T-helper 1 cell treated with Interleukin-12 subunit alpha and Interleukin-12 subunit beta and Interleukin-4 antibody, amounts not matched to agents 30 μg/mL and 1 μg/mL, for 36 hours (primary cell): ENCODE measurements at regions not wholly inside any gene's neighbourhood (a gene's known extent, or its start where the extent isn't known, plus 50 kb on each side); places are given as distances from the start of the nearest gene placed in this dataset.

Experiments
- H3K27ac Mint-ChIP-seq: one replicate; pipeline ENCODE4 v1.8.0; 2021; ENCODE audit warnings: mild to moderate bottlenecking, mixed read lengths
- H3K27me3 Mint-ChIP-seq: one replicate; pipeline ENCODE4 v1.8.0; 2021; ENCODE audit warnings: low read depth, mixed read lengths
- H3K36me3 Mint-ChIP-seq: one replicate; pipeline ENCODE4 v1.8.0; 2021; ENCODE audit warnings: low read depth, mixed read lengths
- H3K4me1 Mint-ChIP-seq: one replicate; pipeline ENCODE4 v1.8.0; 2021; ENCODE audit warnings: low read depth, mixed read lengths
- H3K4me3 Mint-ChIP-seq: one replicate; pipeline ENCODE4 v1.8.0; 2021; ENCODE audit warnings: mild to moderate bottlenecking, moderate library complexity, mixed read lengths
- H3K9me3 Mint-ChIP-seq: one replicate; pipeline ENCODE4 v1.8.0; 2021; ENCODE audit warnings: mixed read lengths

GRCh38 chr7:153012203-153012602 is 252.7 kb downstream of the ACTR3B start:
- Mint-ChIP-seq H3K27ac (no peak overlapping the region), H3K27me3 (no peaks in the 10 kb centered on the region), H3K9me3 (no peaks in the 10 kb centered on the region)

GRCh38 chr7:153017223-153017622 is 257.7 kb downstream of the ACTR3B start:
- no peaks in the 10 kb centered on the region for H3K9me3 Mint-ChIP-seq

More at GRCh38 chr7:153012203-153012602, 252.7 kb downstream of the ACTR3B start:
- Mint-ChIP-seq H3K4me3 (no peak overlapping the region), H3K36me3 (no peaks in the 10 kb centered on the region), H3K4me1 (no peaks in the 10 kb centered on the region)

GRCh38 chr7:153021542-153021941 is 262.0 kb downstream of the ACTR3B start:
- H3K36me3 Mint-ChIP-seq: no peaks in the 10 kb centered on the region
- no peak overlapping the region for H3K4me3 Mint-ChIP-seq
- no peaks in the 10 kb centered on the region for H3K27me3 Mint-ChIP-seq
- H3K4me1 Mint-ChIP-seq: no peaks in the 10 kb centered on the region
- H3K9me3 Mint-ChIP-seq: no peaks in the 10 kb centered on the region
- H3K27ac Mint-ChIP-seq: no peak overlapping the region

More at GRCh38 chr7:153017223-153017622, 257.7 kb downstream of the ACTR3B start:
- no peaks in the 10 kb centered on the region for H3K36me3 Mint-ChIP-seq
- H3K27ac Mint-ChIP-seq: no peak overlapping the region
- H3K4me3 Mint-ChIP-seq: no peak overlapping the region
- H3K27me3 Mint-ChIP-seq: no peaks in the 10 kb centered on the region
- no peaks in the 10 kb centered on the region for H3K4me1 Mint-ChIP-seq

- no peak overlapping the region for H3K27ac Mint-ChIP-seq
- H3K27me3 Mint-ChIP-seq: no peaks in the 10 kb centered on the region
- no peaks in the 10 kb centered on the region for H3K4me1 Mint-ChIP-seq
- no peaks in the 10 kb centered on the region for H3K9me3 Mint-ChIP-seq
- H3K36me3 Mint-ChIP-seq: no peaks in the 10 kb centered on the region
- no peak overlapping the region for H3K4me3 Mint-ChIP-seq
Observed at GRCh38 chr7:153022475-153023193, 263.1 kb downstream of the ACTR3B start.

GRCh38 chr7:153023194-153023592 is 263.6 kb downstream of the ACTR3B start:
- Mint-ChIP-seq H3K27ac (no peak overlapping the region), H3K36me3 (no peaks in the 10 kb centered on the region), H3K4me3 (no peak overlapping the region), H3K27me3 (no peaks in the 10 kb centered on the region), H3K4me1 (no peaks in the 10 kb centered on the region), H3K9me3 (no peaks in the 10 kb centered on the region)

- H3K9me3 Mint-ChIP-seq: no peaks in the 10 kb centered on the region
Observed at GRCh38 chr7:153027210-153027609, 267.7 kb downstream of the ACTR3B start.

GRCh38 chr7:153027904-153028303 is 268.4 kb downstream of the ACTR3B start:
- Mint-ChIP-seq H3K4me3 (no peak overlapping the region), H3K9me3 (no peaks in the 10 kb centered on the region), H3K36me3 (no peaks in the 10 kb centered on the region), H3K27me3 (no peaks in the 10 kb centered on the region), H3K27ac (no peak overlapping the region), H3K4me1 (peaks cover 3% of the 10 kb centered on the region)

More at GRCh38 chr7:153027210-153027609, 267.7 kb downstream of the ACTR3B start:
- Mint-ChIP-seq H3K4me3 (no peak overlapping the region), H3K27me3 (no peaks in the 10 kb centered on the region), H3K27ac (no peak overlapping the region), H3K36me3 (no peaks in the 10 kb centered on the region), H3K4me1 (peaks cover 3% of the 10 kb centered on the region)

- no peak overlapping the region for H3K4me3 Mint-ChIP-seq
- H3K4me1 Mint-ChIP-seq: peaks cover 3% of the 10 kb centered on the region
- no peak overlapping the region for H3K27ac Mint-ChIP-seq
- H3K36me3 Mint-ChIP-seq: no peaks in the 10 kb centered on the region
- H3K27me3 Mint-ChIP-seq: no peaks in the 10 kb centered on the region
- H3K9me3 Mint-ChIP-seq: no peaks in the 10 kb centered on the region
Observed at GRCh38 chr7:153030976-153031375, 271.4 kb downstream of the ACTR3B start.

- Mint-ChIP-seq H3K27me3 (no peaks in the 10 kb centered on the region), H3K36me3 (no peaks in the 10 kb centered on the region), H3K4me3 (no peak overlapping the region), H3K27ac (no peak overlapping the region), H3K9me3 (no peaks in the 10 kb centered on the region), H3K4me1 (no peaks in the 10 kb centered on the region)
Observed at GRCh38 chr7:153034791-153035190, 275.2 kb downstream of the ACTR3B start.

GRCh38 chr7:153036396-153037063 is 277.0 kb downstream of the ACTR3B start:
- H3K4me1 Mint-ChIP-seq: no peaks in the 10 kb centered on the region
- H3K36me3 Mint-ChIP-seq: no peaks in the 10 kb centered on the region
- H3K9me3 Mint-ChIP-seq: no peaks in the 10 kb centered on the region
- H3K27ac Mint-ChIP-seq: no peak overlapping the region
- H3K27me3 Mint-ChIP-seq: no peaks in the 10 kb centered on the region
- no peak overlapping the region for H3K4me3 Mint-ChIP-seq

GRCh38 chr7:153043440-153043839 is 283.9 kb downstream of the ACTR3B start:
- Mint-ChIP-seq H3K4me1 (no peaks in the 10 kb centered on the region), H3K9me3 (peaks cover 3% of the 10 kb centered on the region), H3K27ac (no peak overlapping the region), H3K4me3 (no peak overlapping the region), H3K27me3 (no peaks in the 10 kb centered on the region), H3K36me3 (no peaks in the 10 kb centered on the region)

- Mint-ChIP-seq H3K4me3 (no peak overlapping the region), H3K27ac (no peak overlapping the region), H3K36me3 (no peaks in the 10 kb centered on the region), H3K4me1 (no peaks in the 10 kb centered on the region), H3K9me3 (peaks cover 3% of the 10 kb centered on the region), H3K27me3 (no peaks in the 10 kb centered on the region)
Observed at GRCh38 chr7:153044981-153045380, 285.4 kb downstream of the ACTR3B start.

- Mint-ChIP-seq H3K9me3 (peaks cover under 1% of the 10 kb centered on the region), H3K27ac (no peak overlapping the region), H3K27me3 (no peaks in the 10 kb centered on the region), H3K36me3 (no peaks in the 10 kb centered on the region), H3K4me3 (no peak overlapping the region), H3K4me1 (no peaks in the 10 kb centered on the region)
Observed at GRCh38 chr7:153047079-153047959, 287.8 kb downstream of the ACTR3B start.

GRCh38 chr7:153052206-153052605 is 292.7 kb downstream of the ACTR3B start:
- Mint-ChIP-seq H3K27me3 (no peaks in the 10 kb centered on the region), H3K9me3 (no peaks in the 10 kb centered on the region), H3K4me3 (no peak overlapping the region), H3K4me1 (no peaks in the 10 kb centered on the region), H3K27ac (no peak overlapping the region), H3K36me3 (no peaks in the 10 kb centered on the region)
